WTC11 (cell line): ENCODE measurements at regions not wholly inside any gene's neighbourhood (a gene's known extent, or its start where the extent isn't known, plus 50 kb on each side); places are given as distances from the start of the nearest gene placed in this dataset.

ENCODE experiments used
- ELF4 ChIP-seq: sonication (generic); formaldehyde crosslinking; IDR thresholded peaks from 2 replicates; pipeline ENCODE4 v1.8.1; 2022; ENCODE audit warnings: low read depth, mild to moderate bottlenecking, moderate library complexity, missing genetic modification reagents
- GRHL2 ChIP-seq: fragments of 250-450 bp; sonication (Bioruptor Pico); IDR thresholded peaks from 2 replicates; pipeline ENCODE4 v1.8.0; 2022; ENCODE audit warnings: mild to moderate bottlenecking, moderate library complexity; ENCODE audit not compliant: insufficient replicate concordance, severe bottlenecking
- JUN ChIP-seq: sonication (generic); formaldehyde crosslinking; IDR thresholded peaks from 2 replicates; pipeline ENCODE4 v1.8.0; 2023; ENCODE audit warnings: mild to moderate bottlenecking, missing genetic modification reagents
- ZNF671 ChIP-seq: fragments of 250-450 bp; sonication (Bioruptor Pico); IDR thresholded peaks from 2 replicates; pipeline ENCODE4 v1.8.0; 2021; ENCODE audit warnings: mild to moderate bottlenecking
- TF ChIP-seq, protein P1 (sequence below): sonication (generic); formaldehyde crosslinking; IDR thresholded peaks from 2 replicates; pipeline ENCODE4 v1.8.1; 2022; ENCODE audit warnings: mild to moderate bottlenecking, moderate library complexity, missing genetic modification reagents
- TF ChIP-seq, protein P2 (sequence below): sonication (generic); formaldehyde crosslinking; IDR thresholded peaks from 2 replicates; pipeline ENCODE4 v1.8.1; 2022; ENCODE audit warnings: missing genetic modification reagents, borderline replicate concordance
- TF ChIP-seq, protein P3 (sequence below): fragments of 200-600 bp; IDR thresholded peaks from 2 replicates; pipeline ENCODE4 v1.8.0; 2022; ENCODE audit warnings: antibody characterized with exemption
- TF ChIP-seq, protein P4 (sequence below): sonication (generic); formaldehyde crosslinking; IDR thresholded peaks from 2 replicates; pipeline ENCODE4 v1.8.1; 2022; ENCODE audit warnings: low read depth, missing genetic modification reagents, borderline replicate concordance
- TF ChIP-seq, protein P5 (sequence below): sonication (generic); formaldehyde crosslinking; IDR thresholded peaks from 2 replicates; pipeline ENCODE4 v1.8.0; 2022; ENCODE audit warnings: mild to moderate bottlenecking, missing genetic modification reagents
- TF ChIP-seq, protein P6 (sequence below): sonication (generic); formaldehyde crosslinking; IDR thresholded peaks from 2 replicates; pipeline ENCODE4 v1.8.1; 2023; ENCODE audit warnings: mild to moderate bottlenecking, missing genetic modification reagents, moderate library complexity
- TF ChIP-seq, protein P7 (sequence below): sonication (generic); formaldehyde crosslinking; IDR thresholded peaks from 2 replicates; pipeline ENCODE4 v1.8.1; 2023; ENCODE audit warnings: mild to moderate bottlenecking, missing genetic modification reagents
- TF ChIP-seq, protein P8 (sequence below): sonication (generic); formaldehyde crosslinking; IDR thresholded peaks from 2 replicates; pipeline ENCODE4 v1.8.0; 2022; ENCODE audit warnings: mild to moderate bottlenecking, missing genetic modification reagents

DNA sequence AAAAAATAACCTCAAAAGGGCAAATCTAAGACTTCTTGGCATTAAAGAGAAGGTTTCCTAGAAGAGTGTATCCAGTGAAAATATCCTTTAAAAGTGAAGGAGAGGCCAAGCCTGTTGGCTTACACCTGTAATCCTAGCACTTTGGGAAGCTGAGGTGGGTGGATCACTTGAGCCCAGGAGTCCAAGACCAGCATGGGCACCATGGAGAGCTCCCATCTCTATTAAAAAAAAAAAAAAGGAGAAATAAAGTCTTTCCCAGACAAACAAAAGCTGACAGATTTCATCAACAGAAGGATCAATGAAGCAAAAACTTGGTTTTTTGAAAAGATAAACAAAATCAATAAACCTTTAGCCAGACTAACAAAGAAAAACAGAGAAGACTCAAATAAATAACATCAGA lies 67.6 kb upstream of the ZNF800 start:
- TF ChIP-seq, protein P1, sequence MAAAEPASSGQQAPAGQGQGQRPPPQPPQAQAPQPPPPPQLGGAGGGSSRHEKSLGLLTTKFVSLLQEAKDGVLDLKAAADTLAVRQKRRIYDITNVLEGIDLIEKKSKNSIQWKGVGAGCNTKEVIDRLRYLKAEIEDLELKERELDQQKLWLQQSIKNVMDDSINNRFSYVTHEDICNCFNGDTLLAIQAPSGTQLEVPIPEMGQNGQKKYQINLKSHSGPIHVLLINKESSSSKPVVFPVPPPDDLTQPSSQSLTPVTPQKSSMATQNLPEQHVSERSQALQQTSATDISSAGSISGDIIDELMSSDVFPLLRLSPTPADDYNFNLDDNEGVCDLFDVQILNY (CRISPR knock-in tag) = no peak
- TF ChIP-seq, protein P2, sequence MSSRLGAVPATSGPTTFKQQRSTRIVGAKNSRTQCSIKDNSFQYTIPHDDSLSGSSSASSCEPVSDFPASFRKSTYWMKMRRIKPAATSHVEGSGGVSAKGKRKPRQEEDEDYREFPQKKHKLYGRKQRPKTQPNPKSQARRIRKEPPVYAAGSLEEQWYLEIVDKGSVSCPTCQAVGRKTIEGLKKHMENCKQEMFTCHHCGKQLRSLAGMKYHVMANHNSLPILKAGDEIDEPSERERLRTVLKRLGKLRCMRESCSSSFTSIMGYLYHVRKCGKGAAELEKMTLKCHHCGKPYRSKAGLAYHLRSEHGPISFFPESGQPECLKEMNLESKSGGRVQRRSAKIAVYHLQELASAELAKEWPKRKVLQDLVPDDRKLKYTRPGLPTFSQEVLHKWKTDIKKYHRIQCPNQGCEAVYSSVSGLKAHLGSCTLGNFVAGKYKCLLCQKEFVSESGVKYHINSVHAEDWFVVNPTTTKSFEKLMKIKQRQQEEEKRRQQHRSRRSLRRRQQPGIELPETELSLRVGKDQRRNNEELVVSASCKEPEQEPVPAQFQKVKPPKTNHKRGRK (CRISPR knock-in tag) = no peak
- no peak for TF ChIP-seq GRHL2
- TF ChIP-seq, protein P3, sequence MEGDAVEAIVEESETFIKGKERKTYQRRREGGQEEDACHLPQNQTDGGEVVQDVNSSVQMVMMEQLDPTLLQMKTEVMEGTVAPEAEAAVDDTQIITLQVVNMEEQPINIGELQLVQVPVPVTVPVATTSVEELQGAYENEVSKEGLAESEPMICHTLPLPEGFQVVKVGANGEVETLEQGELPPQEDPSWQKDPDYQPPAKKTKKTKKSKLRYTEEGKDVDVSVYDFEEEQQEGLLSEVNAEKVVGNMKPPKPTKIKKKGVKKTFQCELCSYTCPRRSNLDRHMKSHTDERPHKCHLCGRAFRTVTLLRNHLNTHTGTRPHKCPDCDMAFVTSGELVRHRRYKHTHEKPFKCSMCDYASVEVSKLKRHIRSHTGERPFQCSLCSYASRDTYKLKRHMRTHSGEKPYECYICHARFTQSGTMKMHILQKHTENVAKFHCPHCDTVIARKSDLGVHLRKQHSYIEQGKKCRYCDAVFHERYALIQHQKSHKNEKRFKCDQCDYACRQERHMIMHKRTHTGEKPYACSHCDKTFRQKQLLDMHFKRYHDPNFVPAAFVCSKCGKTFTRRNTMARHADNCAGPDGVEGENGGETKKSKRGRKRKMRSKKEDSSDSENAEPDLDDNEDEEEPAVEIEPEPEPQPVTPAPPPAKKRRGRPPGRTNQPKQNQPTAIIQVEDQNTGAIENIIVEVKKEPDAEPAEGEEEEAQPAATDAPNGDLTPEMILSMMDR = no peak
- TF ChIP-seq, protein P4, sequence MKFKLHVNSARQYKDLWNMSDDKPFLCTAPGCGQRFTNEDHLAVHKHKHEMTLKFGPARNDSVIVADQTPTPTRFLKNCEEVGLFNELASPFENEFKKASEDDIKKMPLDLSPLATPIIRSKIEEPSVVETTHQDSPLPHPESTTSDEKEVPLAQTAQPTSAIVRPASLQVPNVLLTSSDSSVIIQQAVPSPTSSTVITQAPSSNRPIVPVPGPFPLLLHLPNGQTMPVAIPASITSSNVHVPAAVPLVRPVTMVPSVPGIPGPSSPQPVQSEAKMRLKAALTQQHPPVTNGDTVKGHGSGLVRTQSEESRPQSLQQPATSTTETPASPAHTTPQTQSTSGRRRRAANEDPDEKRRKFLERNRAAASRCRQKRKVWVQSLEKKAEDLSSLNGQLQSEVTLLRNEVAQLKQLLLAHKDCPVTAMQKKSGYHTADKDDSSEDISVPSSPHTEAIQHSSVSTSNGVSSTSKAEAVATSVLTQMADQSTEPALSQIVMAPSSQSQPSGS (CRISPR knock-in tag) = no peak
- TF ChIP-seq, protein P5, sequence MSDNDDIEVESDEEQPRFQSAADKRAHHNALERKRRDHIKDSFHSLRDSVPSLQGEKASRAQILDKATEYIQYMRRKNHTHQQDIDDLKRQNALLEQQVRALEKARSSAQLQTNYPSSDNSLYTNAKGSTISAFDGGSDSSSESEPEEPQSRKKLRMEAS (CRISPR knock-in tag) = no peak
- TF ChIP-seq, protein P6, sequence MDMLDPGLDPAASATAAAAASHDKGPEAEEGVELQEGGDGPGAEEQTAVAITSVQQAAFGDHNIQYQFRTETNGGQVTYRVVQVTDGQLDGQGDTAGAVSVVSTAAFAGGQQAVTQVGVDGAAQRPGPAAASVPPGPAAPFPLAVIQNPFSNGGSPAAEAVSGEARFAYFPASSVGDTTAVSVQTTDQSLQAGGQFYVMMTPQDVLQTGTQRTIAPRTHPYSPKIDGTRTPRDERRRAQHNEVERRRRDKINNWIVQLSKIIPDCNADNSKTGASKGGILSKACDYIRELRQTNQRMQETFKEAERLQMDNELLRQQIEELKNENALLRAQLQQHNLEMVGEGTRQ (CRISPR knock-in tag) = no peak
- TF ChIP-seq JUN = no peak
- no peak for TF ChIP-seq ELF4 (CRISPR knock-in tag)
- no peak for TF ChIP-seq ZNF671 (CRISPR knock-in tag)
- TF ChIP-seq, protein P7, sequence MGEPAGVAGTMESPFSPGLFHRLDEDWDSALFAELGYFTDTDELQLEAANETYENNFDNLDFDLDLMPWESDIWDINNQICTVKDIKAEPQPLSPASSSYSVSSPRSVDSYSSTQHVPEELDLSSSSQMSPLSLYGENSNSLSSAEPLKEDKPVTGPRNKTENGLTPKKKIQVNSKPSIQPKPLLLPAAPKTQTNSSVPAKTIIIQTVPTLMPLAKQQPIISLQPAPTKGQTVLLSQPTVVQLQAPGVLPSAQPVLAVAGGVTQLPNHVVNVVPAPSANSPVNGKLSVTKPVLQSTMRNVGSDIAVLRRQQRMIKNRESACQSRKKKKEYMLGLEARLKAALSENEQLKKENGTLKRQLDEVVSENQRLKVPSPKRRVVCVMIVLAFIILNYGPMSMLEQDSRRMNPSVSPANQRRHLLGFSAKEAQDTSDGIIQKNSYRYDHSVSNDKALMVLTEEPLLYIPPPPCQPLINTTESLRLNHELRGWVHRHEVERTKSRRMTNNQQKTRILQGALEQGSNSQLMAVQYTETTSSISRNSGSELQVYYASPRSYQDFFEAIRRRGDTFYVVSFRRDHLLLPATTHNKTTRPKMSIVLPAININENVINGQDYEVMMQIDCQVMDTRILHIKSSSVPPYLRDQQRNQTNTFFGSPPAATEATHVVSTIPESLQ (CRISPR knock-in tag) = no peak
- TF ChIP-seq, protein P8, sequence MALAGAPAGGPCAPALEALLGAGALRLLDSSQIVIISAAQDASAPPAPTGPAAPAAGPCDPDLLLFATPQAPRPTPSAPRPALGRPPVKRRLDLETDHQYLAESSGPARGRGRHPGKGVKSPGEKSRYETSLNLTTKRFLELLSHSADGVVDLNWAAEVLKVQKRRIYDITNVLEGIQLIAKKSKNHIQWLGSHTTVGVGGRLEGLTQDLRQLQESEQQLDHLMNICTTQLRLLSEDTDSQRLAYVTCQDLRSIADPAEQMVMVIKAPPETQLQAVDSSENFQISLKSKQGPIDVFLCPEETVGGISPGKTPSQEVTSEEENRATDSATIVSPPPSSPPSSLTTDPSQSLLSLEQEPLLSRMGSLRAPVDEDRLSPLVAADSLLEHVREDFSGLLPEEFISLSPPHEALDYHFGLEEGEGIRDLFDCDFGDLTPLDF (CRISPR knock-in tag) = no peak
